ENCODE measurements at regions not wholly inside any gene's neighbourhood (a gene's known extent, or its start where the extent isn't known, plus 50 kb on each side); places are given as distances from the start of the nearest gene placed in this dataset.

- no peak for DNase-seq (ENCODE audit: low read depth, low spot score)
- no peak overlapping the region for H3K4me3 ChIP-seq (ENCODE audit: low read depth, low read length)
- ChIA-PET CTCF (no interaction called here), POLR2A (no interaction called here)
- TF ChIP-seq CTCF (IDR thresholded peaks at IDR 0.05; ENCODE audit: insufficient read depth, low read length, missing control alignments): no peak
Measured at GRCh38 chr6:15800841-15801617, 138.2 kb upstream of the DTNBP1 start.

GRCh38 chr6:15798533-15799255 lies 135.9 kb upstream of the DTNBP1 start:
- no peak for TF ChIP-seq CTCF (IDR thresholded peaks at IDR 0.05; ENCODE audit: insufficient read depth, low read length, missing control alignments)
- CTCF ChIA-PET: no interaction called here
- H3K4me3 ChIP-seq (ENCODE audit: low read depth, low read length): no peak overlapping the region
- no peak for DNase-seq (ENCODE audit: low read depth, low spot score)
- POLR2A ChIA-PET: no interaction called here

GRCh38 chr6:15796844-15797243 lies 134.0 kb upstream of the DTNBP1 start:
- no peak for DNase-seq (ENCODE audit: low read depth, low spot score)
- no peak overlapping the region for H3K4me3 ChIP-seq (ENCODE audit: low read depth, low read length)
- TF ChIP-seq CTCF (IDR thresholded peaks at IDR 0.05; ENCODE audit: insufficient read depth, low read length, missing control alignments): no peak
- ChIA-PET POLR2A (no interaction called here), CTCF (no interaction called here)

GRCh38 chr6:15796130-15796771 lies 133.4 kb upstream of the DTNBP1 start:
- no peak for DNase-seq (ENCODE audit: low read depth, low spot score)
- ChIA-PET POLR2A (no interaction called here), CTCF (no interaction called here)
- H3K4me3 ChIP-seq (ENCODE audit: low read depth, low read length): no peak overlapping the region
- no peak for TF ChIP-seq CTCF (IDR thresholded peaks at IDR 0.05; ENCODE audit: insufficient read depth, low read length, missing control alignments)

GRCh38 chr6:15793826-15794225 lies 131.0 kb upstream of the DTNBP1 start:
- POLR2A ChIA-PET: no interaction called here
- CTCF ChIA-PET: no interaction called here

More at GRCh38 chr6:15793826-15794225, 131.0 kb upstream of the DTNBP1 start:
- DNase-seq (ENCODE audit: low read depth, low spot score): no peak
- no peak for TF ChIP-seq CTCF (IDR thresholded peaks at IDR 0.05; ENCODE audit: insufficient read depth, low read length, missing control alignments)
- H3K4me3 ChIP-seq (ENCODE audit: low read depth, low read length): no peak overlapping the region

All from AG04449 (cell line).